T-helper 2 cell treated with Interferon-gamma antibody and Interleukin-4, amounts not matched to agents 5 μg/mL and 100 μg/mL, for 36 hours (primary cell): ENCODE measurements at regions not wholly inside any gene's neighbourhood (a gene's known extent, or its start where the extent isn't known, plus 50 kb on each side); places are given as distances from the start of the nearest gene placed in this dataset.

Source experiments
- DNase-seq: peaks from one replicate; pipeline ENCODE4 v3.0.0; 2021; ENCODE audit warnings: low spot score
- H3K27ac Mint-ChIP-seq: one replicate; pipeline ENCODE4 v1.8.0; 2021; ENCODE audit warnings: mild to moderate bottlenecking, mixed read lengths
- H3K27me3 Mint-ChIP-seq: one replicate; pipeline ENCODE4 v1.8.0; 2021; ENCODE audit warnings: low read depth, mixed read lengths
- H3K36me3 Mint-ChIP-seq: one replicate; pipeline ENCODE4 v1.8.0; 2021; ENCODE audit warnings: low read depth, mixed read lengths
- H3K4me1 Mint-ChIP-seq: one replicate; pipeline ENCODE4 v1.8.0; 2021; ENCODE audit warnings: low read depth, mixed read lengths
- H3K4me3 Mint-ChIP-seq: one replicate; pipeline ENCODE4 v1.8.0; 2022; ENCODE audit warnings: mild to moderate bottlenecking, moderate library complexity, mixed read lengths
- H3K9me3 Mint-ChIP-seq: one replicate; pipeline ENCODE4 v1.8.0; 2021; ENCODE audit warnings: mixed read lengths

DNA sequence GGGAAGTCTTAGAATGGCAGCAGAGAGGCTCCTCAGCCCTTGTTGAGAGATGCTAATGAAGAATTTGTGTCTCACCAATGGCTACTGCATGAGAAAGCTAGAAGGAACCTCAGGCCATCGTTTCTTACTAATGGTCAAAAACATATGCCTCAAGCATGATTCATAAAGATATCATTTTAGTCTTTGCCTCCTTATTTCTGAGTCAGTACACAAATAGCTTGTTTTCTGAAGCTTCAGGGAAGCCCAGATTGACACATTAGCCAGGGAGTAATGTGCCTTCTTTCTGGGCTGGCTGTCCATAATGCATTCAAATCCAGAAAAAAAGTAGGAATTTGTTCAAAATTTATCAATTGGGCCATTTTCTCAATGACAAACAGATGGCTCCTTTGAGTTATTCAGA lies 169.4 kb upstream of the ZBED5 start:
- H3K4me3 Mint-ChIP-seq = no peak overlapping the region
- no peaks in the 10 kb centered on the region for H3K9me3 Mint-ChIP-seq
- no peaks in the 10 kb centered on the region for H3K4me1 Mint-ChIP-seq
- H3K27me3 Mint-ChIP-seq = peaks cover 18% of the 10 kb centered on the region
- no peak overlapping the region for H3K27ac Mint-ChIP-seq
- no peak for DNase-seq
- no peaks in the 10 kb centered on the region for H3K36me3 Mint-ChIP-seq

GRCh38 chr11:11025087-11025486 lies 167.2 kb upstream of the ZBED5 start:
- no peak overlapping the region for H3K27ac Mint-ChIP-seq
- no peaks in the 10 kb centered on the region for H3K36me3 Mint-ChIP-seq
- H3K9me3 Mint-ChIP-seq = no peaks in the 10 kb centered on the region
- no peaks in the 10 kb centered on the region for H3K4me1 Mint-ChIP-seq
- peaks cover 16% of the 10 kb centered on the region for H3K27me3 Mint-ChIP-seq
- no peak overlapping the region for H3K4me3 Mint-ChIP-seq
- no peak for DNase-seq

GRCh38 chr11:11022125-11022730 lies 164.4 kb upstream of the ZBED5 start:
- DNase-seq = no peak
- H3K9me3 Mint-ChIP-seq = no peaks in the 10 kb centered on the region
- peaks cover 6% of the 10 kb centered on the region for H3K27me3 Mint-ChIP-seq

GRCh38 chr11:11021563-11021962 lies 163.7 kb upstream of the ZBED5 start:
- DNase-seq = no peak
- Mint-ChIP-seq H3K27ac (no peak overlapping the region), H3K36me3 (no peaks in the 10 kb centered on the region), H3K9me3 (no peaks in the 10 kb centered on the region), H3K27me3 (peaks cover 7% of the 10 kb centered on the region), H3K4me1 (no peaks in the 10 kb centered on the region), H3K4me3 (no peak overlapping the region)

More at GRCh38 chr11:11022125-11022730, 164.4 kb upstream of the ZBED5 start:
- no peak overlapping the region for H3K4me3 Mint-ChIP-seq
- H3K36me3 Mint-ChIP-seq = no peaks in the 10 kb centered on the region
- H3K4me1 Mint-ChIP-seq = no peaks in the 10 kb centered on the region
- no peak overlapping the region for H3K27ac Mint-ChIP-seq

- Mint-ChIP-seq H3K27ac (no peak overlapping the region), H3K36me3 (no peaks in the 10 kb centered on the region), H3K4me3 (no peak overlapping the region), H3K27me3 (peaks cover 7% of the 10 kb centered on the region), H3K4me1 (no peaks in the 10 kb centered on the region), H3K9me3 (no peaks in the 10 kb centered on the region)
- DNase-seq = no peak
These were observed 162.9 kb upstream of the ZBED5 start for GRCh38 chr11:11020747-11021149.

DNA sequence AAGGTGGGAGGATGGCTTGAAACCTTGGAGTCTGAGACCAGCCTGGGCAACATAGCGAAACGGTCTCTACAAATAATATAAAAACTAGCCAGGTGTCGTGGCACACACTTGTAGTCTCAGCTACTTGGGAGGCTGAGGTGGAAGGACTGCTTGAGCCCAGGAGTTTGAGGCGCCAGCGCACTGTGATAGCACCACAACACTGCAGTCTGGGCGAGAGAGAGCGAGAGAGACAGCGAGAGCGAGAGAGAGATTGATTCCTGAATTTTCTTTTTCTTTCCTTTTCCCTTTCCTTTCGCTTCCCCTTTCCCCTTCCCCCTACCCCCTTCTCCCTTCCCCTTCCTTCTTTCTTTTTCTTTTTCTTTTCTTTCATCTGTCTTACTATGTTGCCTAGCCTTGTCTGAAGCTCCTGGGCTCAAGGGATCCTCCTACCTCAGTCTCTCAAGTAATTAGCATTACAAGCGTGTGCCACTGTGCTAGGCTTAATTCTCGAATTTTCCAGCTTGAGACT lies 162.4 kb upstream of the ZBED5 start:
- no peaks in the 10 kb centered on the region for H3K36me3 Mint-ChIP-seq
- H3K9me3 Mint-ChIP-seq = no peaks in the 10 kb centered on the region
- H3K4me1 Mint-ChIP-seq = no peaks in the 10 kb centered on the region
- no peak overlapping the region for H3K4me3 Mint-ChIP-seq
- DNase-seq = no peak
- peaks cover 8% of the 10 kb centered on the region for H3K27me3 Mint-ChIP-seq
- no peak overlapping the region for H3K27ac Mint-ChIP-seq

DNA sequence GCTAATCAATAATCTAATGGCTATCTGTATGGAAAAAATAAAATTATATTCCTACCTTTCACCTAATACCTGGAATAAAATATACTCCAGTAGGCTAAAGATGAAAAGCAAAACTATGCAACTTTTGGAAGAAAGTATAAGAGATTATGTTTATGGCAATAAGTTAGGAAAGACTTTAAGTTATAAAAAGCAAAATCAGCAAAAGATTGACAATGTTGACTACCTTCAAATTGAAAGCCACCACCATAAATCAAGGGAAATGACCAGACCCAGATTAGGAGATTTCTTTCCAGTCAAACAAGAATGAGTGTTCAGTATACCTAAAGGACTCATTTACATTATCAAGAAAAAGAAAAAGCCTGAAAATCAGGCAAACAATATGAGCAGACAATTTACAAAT lies 159.1 kb upstream of the ZBED5 start:
- H3K36me3 Mint-ChIP-seq = no peaks in the 10 kb centered on the region
- H3K9me3 Mint-ChIP-seq = no peaks in the 10 kb centered on the region
- no peaks in the 10 kb centered on the region for H3K4me1 Mint-ChIP-seq
- no peak overlapping the region for H3K4me3 Mint-ChIP-seq
- H3K27ac Mint-ChIP-seq = no peak overlapping the region
- no peak for DNase-seq
- H3K27me3 Mint-ChIP-seq = peaks cover 5% of the 10 kb centered on the region

DNA sequence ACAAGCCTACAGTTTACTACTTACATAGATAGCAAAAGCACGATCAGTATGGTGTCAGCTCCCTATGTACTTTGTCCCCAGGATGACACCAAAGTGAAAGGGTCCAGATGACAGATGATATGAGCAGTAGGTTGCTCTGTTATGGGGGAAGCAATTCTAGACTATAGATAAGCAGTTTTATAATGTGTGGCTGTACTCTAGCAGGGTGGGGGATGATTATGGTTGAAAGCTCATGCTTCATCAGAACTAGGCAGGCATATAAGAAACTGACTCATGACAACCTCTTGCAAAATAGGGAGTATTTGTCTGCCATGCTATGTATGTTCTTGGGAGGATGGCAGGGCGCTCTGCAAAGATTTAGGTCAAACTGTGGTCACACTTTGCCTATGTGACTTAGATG lies 158.2 kb upstream of the ZBED5 start:
- H3K27me3 Mint-ChIP-seq = peaks cover 12% of the 10 kb centered on the region
- no peak overlapping the region for H3K4me3 Mint-ChIP-seq
- H3K27ac Mint-ChIP-seq = no peak overlapping the region
- DNase-seq = no peak
- H3K36me3 Mint-ChIP-seq = no peaks in the 10 kb centered on the region
- H3K4me1 Mint-ChIP-seq = no peaks in the 10 kb centered on the region
- H3K9me3 Mint-ChIP-seq = no peaks in the 10 kb centered on the region

DNA sequence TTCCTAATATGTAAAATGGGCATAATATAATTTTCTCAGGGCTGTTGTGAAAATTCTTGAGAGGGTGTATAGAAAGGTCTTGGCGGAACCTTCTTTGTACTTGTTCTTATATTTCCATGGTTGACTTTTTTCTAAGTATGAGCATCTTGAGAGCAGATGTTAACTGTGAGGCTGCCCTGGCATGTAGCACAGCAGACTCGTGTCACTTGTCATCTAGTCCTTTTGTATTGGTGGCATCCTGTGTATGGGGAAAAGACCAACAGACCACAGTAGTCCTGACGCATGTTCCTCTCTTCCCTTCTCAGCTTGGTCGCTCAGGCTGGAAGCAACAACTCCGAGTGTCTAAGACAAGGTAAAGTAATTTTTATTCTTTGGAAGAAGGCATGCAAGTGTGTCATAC lies 153.8 kb upstream of the ZBED5 start:
- Mint-ChIP-seq H3K4me3 (no peak overlapping the region), H3K4me1 (no peaks in the 10 kb centered on the region), H3K9me3 (no peaks in the 10 kb centered on the region), H3K36me3 (no peaks in the 10 kb centered on the region), H3K27ac (no peak overlapping the region), H3K27me3 (peaks cover 21% of the 10 kb centered on the region)
- no peak for DNase-seq

GRCh38 chr11:11010624-11011127 lies 152.8 kb upstream of the ZBED5 start:
- Mint-ChIP-seq H3K36me3 (no peaks in the 10 kb centered on the region), H3K4me1 (no peaks in the 10 kb centered on the region)

GRCh38 chr11:11009179-11009578 lies 151.3 kb upstream of the ZBED5 start:
- H3K4me3 Mint-ChIP-seq = no peak overlapping the region
- no peak for DNase-seq
- H3K9me3 Mint-ChIP-seq = no peaks in the 10 kb centered on the region
- H3K4me1 Mint-ChIP-seq = no peaks in the 10 kb centered on the region
- H3K27ac Mint-ChIP-seq = no peak overlapping the region
- peaks cover 29% of the 10 kb centered on the region for H3K27me3 Mint-ChIP-seq
- no peaks in the 10 kb centered on the region for H3K36me3 Mint-ChIP-seq

More at GRCh38 chr11:11010624-11011127, 152.8 kb upstream of the ZBED5 start:
- no peak overlapping the region for H3K27ac Mint-ChIP-seq
- no peak overlapping the region for H3K4me3 Mint-ChIP-seq
- DNase-seq = no peak
- no peaks in the 10 kb centered on the region for H3K9me3 Mint-ChIP-seq
- H3K27me3 Mint-ChIP-seq = peaks cover 25% of the 10 kb centered on the region

- Mint-ChIP-seq H3K9me3 (no peaks in the 10 kb centered on the region), H3K4me1 (no peaks in the 10 kb centered on the region), H3K27me3 (peaks cover 20% of the 10 kb centered on the region), H3K27ac (no peak overlapping the region), H3K4me3 (no peak overlapping the region), H3K36me3 (no peaks in the 10 kb centered on the region)
- DNase-seq = no peak
These were observed 146.2 kb upstream of the ZBED5 start for GRCh38 chr11:11004069-11004468.

DNA sequence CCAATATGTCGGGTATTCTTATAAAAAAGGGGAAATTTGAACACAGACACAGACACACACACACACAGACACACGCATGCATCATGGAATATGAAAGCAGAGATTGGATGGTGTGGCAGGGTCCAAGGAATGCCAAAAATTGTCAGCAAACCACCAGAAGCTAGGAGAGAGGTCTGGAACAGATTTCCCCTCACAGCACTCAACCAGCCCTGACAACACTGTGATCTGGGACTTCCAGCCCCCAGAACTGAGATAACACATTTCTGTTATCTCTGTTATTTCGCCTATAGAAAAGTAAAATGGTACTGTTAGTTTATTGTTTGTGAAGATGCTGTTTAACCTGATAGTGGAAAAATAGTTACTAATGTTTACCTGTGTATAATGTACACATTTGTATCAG lies 145.4 kb upstream of the ZBED5 start:
- Mint-ChIP-seq H3K27ac (no peak overlapping the region), H3K36me3 (no peaks in the 10 kb centered on the region), H3K4me1 (no peaks in the 10 kb centered on the region), H3K27me3 (peaks cover 18% of the 10 kb centered on the region), H3K9me3 (no peaks in the 10 kb centered on the region), H3K4me3 (no peak overlapping the region)
- DNase-seq = no peak

GRCh38 chr11:11000579-11001283 lies 142.9 kb upstream of the ZBED5 start:
- Mint-ChIP-seq H3K9me3 (no peaks in the 10 kb centered on the region), H3K27ac (no peak overlapping the region), H3K4me1 (no peaks in the 10 kb centered on the region), H3K27me3 (peaks cover 13% of the 10 kb centered on the region), H3K4me3 (no peak overlapping the region), H3K36me3 (no peaks in the 10 kb centered on the region)
- no peak for DNase-seq
